ENCODE measurements at regions not wholly inside any gene's neighbourhood (a gene's known extent, or its start where the extent isn't known, plus 50 kb on each side); places are given as distances from the start of the nearest gene placed in this dataset.

DNA sequence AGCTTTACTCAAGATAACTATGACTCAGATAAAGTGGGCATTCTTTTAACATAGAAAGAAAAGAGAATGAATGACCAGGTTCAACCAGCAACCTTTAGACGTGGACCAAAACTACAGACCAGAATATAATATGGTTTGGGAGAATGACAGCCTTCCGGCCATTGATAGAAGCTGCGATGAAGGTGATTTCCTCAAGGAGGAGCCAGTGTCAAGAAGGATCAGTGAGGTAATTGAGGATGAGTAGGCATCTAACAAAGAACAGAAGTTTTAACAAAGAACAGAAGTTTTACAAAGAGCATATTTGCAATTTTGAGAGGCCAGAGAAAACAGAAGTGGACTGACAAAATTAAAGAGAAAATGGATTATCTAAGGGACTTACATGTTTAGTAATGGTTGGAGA, 289.0 kb upstream of the AGTR1 start:
- no peaks in the 10 kb centered on the region for H3K4me1 Mint-ChIP-seq
- no peaks in the 10 kb centered on the region for H3K36me3 Mint-ChIP-seq
- no peak overlapping the region for H3K4me3 Mint-ChIP-seq
- H3K9me3 Mint-ChIP-seq, result peaks cover 10% of the 10 kb centered on the region
- DNase-seq (no peak), ATAC-seq (ENCODE audit: low read depth) (no peak)
- no peak overlapping the region for H3K27ac Mint-ChIP-seq
- no peaks in the 10 kb centered on the region for H3K27me3 Mint-ChIP-seq
- POLR2A ChIA-PET, result no interaction called here

DNA sequence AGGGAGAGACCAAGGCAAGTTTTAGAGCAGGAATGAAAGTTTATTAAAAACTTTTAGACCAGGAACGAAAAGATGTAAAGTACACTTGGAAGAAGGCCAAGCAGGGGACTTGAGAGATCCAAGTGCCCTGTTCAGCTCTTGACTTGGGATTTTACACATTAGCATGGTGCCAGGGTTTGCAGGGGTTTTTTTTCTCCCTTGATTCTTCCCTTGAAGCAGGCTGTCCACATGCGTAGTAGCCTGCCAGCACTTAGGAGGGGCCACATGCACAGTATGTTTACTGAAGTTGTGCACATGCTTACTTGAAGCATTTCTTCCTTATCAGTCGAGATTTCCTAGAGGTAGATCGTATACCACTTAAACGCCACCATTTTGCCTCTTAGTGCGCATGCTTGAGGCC, 277.5 kb upstream of the AGTR1 start:
- H3K9me3 Mint-ChIP-seq, result no peaks in the 10 kb centered on the region
- POLR2A ChIA-PET, result no interaction called here
- ATAC-seq (ENCODE audit: low read depth), result no peak

GRCh38 chr3:148428862-148429605, 268.7 kb upstream of the AGTR1 start:
- no peak overlapping the region for H3K27ac Mint-ChIP-seq
- ATAC-seq (ENCODE audit: low read depth) (no peak), DNase-seq (no peak)
- no peaks in the 10 kb centered on the region for H3K36me3 Mint-ChIP-seq
- POLR2A ChIA-PET, result no interaction called here
- no peaks in the 10 kb centered on the region for H3K27me3 Mint-ChIP-seq
- no peaks in the 10 kb centered on the region for H3K4me1 Mint-ChIP-seq
- H3K9me3 Mint-ChIP-seq, result peaks cover 1% of the 10 kb centered on the region
- H3K4me3 Mint-ChIP-seq, result no peak overlapping the region

More for the DNA sequence above, 277.5 kb upstream of the AGTR1 start:
- Mint-ChIP-seq H3K4me1 (no peaks in the 10 kb centered on the region), H3K36me3 (no peaks in the 10 kb centered on the region), H3K27ac (no peak overlapping the region), H3K4me3 (no peak overlapping the region), H3K27me3 (no peaks in the 10 kb centered on the region)
- no peak for DNase-seq

GRCh38 chr3:148433665-148434064, 264.0 kb upstream of the AGTR1 start:
- ATAC-seq (ENCODE audit: low read depth) (no peak), DNase-seq (no peak)
- POLR2A ChIA-PET, result no interaction called here
- Mint-ChIP-seq H3K9me3 (peaks cover 1% of the 10 kb centered on the region), H3K4me3 (no peak overlapping the region), H3K36me3 (no peaks in the 10 kb centered on the region), H3K27ac (no peak overlapping the region), H3K27me3 (no peaks in the 10 kb centered on the region), H3K4me1 (no peaks in the 10 kb centered on the region)

GRCh38 chr3:148435534-148435933, 262.2 kb upstream of the AGTR1 start:
- DNase-seq (no peak), ATAC-seq (ENCODE audit: low read depth) (no peak)
- H3K27ac Mint-ChIP-seq, result no peak overlapping the region
- POLR2A ChIA-PET, result no interaction called here
- no peaks in the 10 kb centered on the region for H3K36me3 Mint-ChIP-seq
- H3K4me1 Mint-ChIP-seq, result no peaks in the 10 kb centered on the region
- H3K9me3 Mint-ChIP-seq, result peaks cover 1% of the 10 kb centered on the region
- H3K27me3 Mint-ChIP-seq, result no peaks in the 10 kb centered on the region
- no peak overlapping the region for H3K4me3 Mint-ChIP-seq

DNA sequence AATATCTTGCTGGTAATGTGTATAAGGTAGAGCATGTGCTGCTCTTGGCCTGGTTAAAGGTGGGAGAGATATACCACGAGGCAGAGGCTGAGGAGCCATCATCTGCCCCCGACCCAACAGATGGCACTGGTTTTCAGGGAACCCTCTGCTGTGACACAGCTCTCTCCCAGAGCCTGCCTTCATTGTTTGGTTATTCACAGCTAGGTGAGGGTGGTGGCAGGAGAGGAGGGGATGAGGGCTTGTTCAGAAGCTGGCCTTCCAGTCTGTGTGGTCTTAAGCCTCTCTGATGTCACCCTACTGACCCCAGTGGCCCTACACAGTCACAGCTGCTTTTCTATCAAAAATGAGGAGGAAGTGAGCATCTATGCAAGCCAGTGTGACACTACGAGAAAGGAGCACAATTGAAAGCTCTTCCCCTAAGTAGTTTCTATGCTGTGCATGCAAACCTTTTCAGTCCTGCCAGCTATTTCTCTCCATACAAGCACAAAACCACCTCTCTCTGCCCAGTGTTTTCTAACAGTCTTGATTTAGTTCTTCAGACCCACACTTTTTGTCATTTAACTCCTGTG, 258.4 kb upstream of the AGTR1 start:
- Mint-ChIP-seq H3K27me3 (no peaks in the 10 kb centered on the region), H3K27ac (no peak overlapping the region), H3K4me1 (no peaks in the 10 kb centered on the region), H3K4me3 (no peak overlapping the region), H3K9me3 (no peaks in the 10 kb centered on the region), H3K36me3 (no peaks in the 10 kb centered on the region)
- DNase-seq (no peak), ATAC-seq (ENCODE audit: low read depth) (no peak)
- POLR2A ChIA-PET, result no interaction called here

- H3K27me3 Mint-ChIP-seq, result no peaks in the 10 kb centered on the region
- no peak overlapping the region for H3K27ac Mint-ChIP-seq
- POLR2A ChIA-PET, result no interaction called here
- no peak overlapping the region for H3K4me3 Mint-ChIP-seq
- DNase-seq (no peak), ATAC-seq (ENCODE audit: low read depth) (no peak)
- H3K9me3 Mint-ChIP-seq, result no peaks in the 10 kb centered on the region
- H3K4me1 Mint-ChIP-seq, result no peaks in the 10 kb centered on the region
- no peaks in the 10 kb centered on the region for H3K36me3 Mint-ChIP-seq
Measured at GRCh38 chr3:148441191-148441590, 256.5 kb upstream of the AGTR1 start.

- no peak overlapping the region for H3K4me3 Mint-ChIP-seq
- no peaks in the 10 kb centered on the region for H3K36me3 Mint-ChIP-seq
- H3K4me1 Mint-ChIP-seq, result no peaks in the 10 kb centered on the region
- no peak overlapping the region for H3K27ac Mint-ChIP-seq
- H3K27me3 Mint-ChIP-seq, result no peaks in the 10 kb centered on the region
- ATAC-seq (ENCODE audit: low read depth), result no peak
- no peaks in the 10 kb centered on the region for H3K9me3 Mint-ChIP-seq
- no peak for DNase-seq
- POLR2A ChIA-PET, result no interaction called here
Measured at GRCh38 chr3:148450819-148451218, 246.9 kb upstream of the AGTR1 start.

DNA sequence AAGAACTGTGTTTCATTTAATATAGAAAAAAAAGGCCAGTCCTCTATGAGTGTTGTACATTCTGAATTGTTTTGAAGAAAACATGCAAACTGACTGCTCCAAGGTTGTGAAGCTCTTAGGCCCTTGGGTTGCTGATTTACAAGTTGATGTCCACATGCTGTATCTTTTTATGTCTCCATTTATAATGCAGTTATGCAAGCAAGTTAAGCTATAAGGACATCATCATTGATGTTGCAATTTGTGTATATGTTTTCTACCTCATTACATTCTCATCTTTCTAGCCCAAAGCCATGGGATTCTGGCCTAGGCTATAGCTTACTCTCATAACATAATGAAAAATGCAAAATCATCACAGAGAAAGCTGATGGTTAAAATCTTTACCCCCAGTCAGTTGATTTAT, 245.7 kb upstream of the AGTR1 start:
- H3K27ac Mint-ChIP-seq, result no peak overlapping the region
- no peaks in the 10 kb centered on the region for H3K36me3 Mint-ChIP-seq
- POLR2A ChIA-PET, result no interaction called here
- no peaks in the 10 kb centered on the region for H3K9me3 Mint-ChIP-seq
- DNase-seq (no peak), ATAC-seq (ENCODE audit: low read depth) (no peak)
- no peaks in the 10 kb centered on the region for H3K4me1 Mint-ChIP-seq
- no peak overlapping the region for H3K4me3 Mint-ChIP-seq
- no peaks in the 10 kb centered on the region for H3K27me3 Mint-ChIP-seq

DNA sequence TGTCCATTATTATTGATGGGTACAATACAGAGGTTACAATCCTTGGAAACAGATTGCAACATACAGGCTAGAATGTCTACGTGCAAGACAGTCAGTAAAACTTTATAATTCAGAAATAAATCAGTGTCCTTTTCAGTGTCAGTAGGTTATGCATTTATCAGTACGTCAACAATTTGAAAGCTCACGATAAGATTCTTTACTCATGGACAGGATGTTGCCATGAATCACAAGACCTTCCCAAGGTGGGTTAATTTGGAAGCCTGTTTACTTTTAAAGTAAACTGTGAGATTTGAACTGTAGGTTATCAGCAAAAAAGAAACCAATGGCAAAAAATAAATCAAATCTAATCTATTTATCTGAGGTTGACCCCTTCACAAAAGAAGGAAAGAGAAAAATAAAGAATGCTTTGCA, 243.9 kb upstream of the AGTR1 start:
- H3K36me3 Mint-ChIP-seq, result no peaks in the 10 kb centered on the region
- POLR2A ChIA-PET, result no interaction called here
- DNase-seq (no peak), ATAC-seq (ENCODE audit: low read depth) (no peak)
- H3K4me3 Mint-ChIP-seq, result no peak overlapping the region
- no peak overlapping the region for H3K27ac Mint-ChIP-seq
- H3K4me1 Mint-ChIP-seq, result no peaks in the 10 kb centered on the region
- H3K9me3 Mint-ChIP-seq, result no peaks in the 10 kb centered on the region
- no peaks in the 10 kb centered on the region for H3K27me3 Mint-ChIP-seq

GRCh38 chr3:148455098-148455497, 242.6 kb upstream of the AGTR1 start:
- Mint-ChIP-seq H3K27ac (no peak overlapping the region), H3K27me3 (no peaks in the 10 kb centered on the region), H3K4me1 (no peaks in the 10 kb centered on the region), H3K36me3 (no peaks in the 10 kb centered on the region), H3K4me3 (no peak overlapping the region), H3K9me3 (no peaks in the 10 kb centered on the region)
- ATAC-seq (ENCODE audit: low read depth) (no peak), DNase-seq (no peak)
- POLR2A ChIA-PET, result no interaction called here

DNA sequence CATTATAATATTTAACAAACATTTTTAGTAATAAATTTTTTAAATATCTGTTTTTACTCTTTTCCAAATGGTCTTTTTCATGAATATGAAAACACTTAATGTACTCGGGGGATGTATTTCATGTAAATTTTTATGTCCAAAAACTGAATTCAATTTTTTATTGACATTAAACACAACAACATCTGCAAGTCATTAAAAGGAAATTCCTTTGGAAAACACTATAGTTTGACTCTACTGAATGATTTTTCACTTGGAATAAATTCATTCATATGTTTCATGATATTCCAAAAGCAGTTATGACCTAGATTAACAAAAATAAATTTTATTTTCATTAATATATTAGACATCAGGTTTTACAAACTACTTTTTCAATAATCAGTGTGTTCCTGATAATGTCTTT, 239.8 kb upstream of the AGTR1 start:
- no peaks in the 10 kb centered on the region for H3K36me3 Mint-ChIP-seq
- H3K9me3 Mint-ChIP-seq, result no peaks in the 10 kb centered on the region
- no peaks in the 10 kb centered on the region for H3K27me3 Mint-ChIP-seq
- H3K4me1 Mint-ChIP-seq, result no peaks in the 10 kb centered on the region
- no peak overlapping the region for H3K27ac Mint-ChIP-seq
- POLR2A ChIA-PET, result no interaction called here
- ATAC-seq (ENCODE audit: low read depth) (no peak), DNase-seq (no peak)
- no peak overlapping the region for H3K4me3 Mint-ChIP-seq

GRCh38 chr3:148459931-148460513, 237.7 kb upstream of the AGTR1 start:
- H3K36me3 Mint-ChIP-seq, result no peaks in the 10 kb centered on the region
- no peak for ATAC-seq (ENCODE audit: low read depth)

GRCh38 chr3:148460686-148461085, 237.0 kb upstream of the AGTR1 start:
- POLR2A ChIA-PET, result no interaction called here
- Mint-ChIP-seq H3K9me3 (no peaks in the 10 kb centered on the region), H3K27me3 (no peaks in the 10 kb centered on the region), H3K4me3 (no peak overlapping the region), H3K27ac (no peak overlapping the region), H3K36me3 (no peaks in the 10 kb centered on the region), H3K4me1 (no peaks in the 10 kb centered on the region)
- no peak for ATAC-seq (ENCODE audit: low read depth)
- DNase-seq, result no peak

More at GRCh38 chr3:148459931-148460513, 237.7 kb upstream of the AGTR1 start:
- Mint-ChIP-seq H3K27ac (no peak overlapping the region), H3K4me1 (no peaks in the 10 kb centered on the region), H3K27me3 (no peaks in the 10 kb centered on the region), H3K4me3 (no peak overlapping the region), H3K9me3 (no peaks in the 10 kb centered on the region)
- POLR2A ChIA-PET, result no interaction called here
- no peak for DNase-seq

All from activated naive CD8-positive, alpha-beta T cell treated with anti-CD3 and anti-CD28 coated beads, Interleukin-2, amount 10 ng/mL, durations not matched to agents 7 days and 5 days (primary cell).